GM18867 (cell line): ENCODE measurements at regions not wholly inside any gene's neighbourhood (a gene's known extent, or its start where the extent isn't known, plus 50 kb on each side); places are given as distances from the start of the nearest gene placed in this dataset.

ENCODE experiments used
- ATAC-seq: cut with Tn5 transposase; IDR thresholded peaks from one replicate; pipeline ENCODE4 v1.9.1; 2021; ENCODE audit warnings: mild to moderate bottlenecking, moderate library complexity; ENCODE audit not compliant: unreplicated experiment

- no peak for ATAC-seq
Observed at GRCh38 chr5:175246889-175247520, 197.0 kb downstream of the DRD1 start.

- no peak for ATAC-seq
Observed at GRCh38 chr5:175246242-175246888, 197.6 kb downstream of the DRD1 start.

- no peak for ATAC-seq
Observed at GRCh38 chr5:175243441-175243840, 200.5 kb downstream of the DRD1 start.

- ATAC-seq: no peak
Observed at GRCh38 chr5:175242207-175242606, 201.8 kb downstream of the DRD1 start.

GRCh38 chr5:175238326-175238725, 205.7 kb downstream of the DRD1 start:
- ATAC-seq: no peak

- no peak for ATAC-seq
Observed at GRCh38 chr5:175236176-175236575, 207.8 kb downstream of the DRD1 start.

GRCh38 chr5:175235251-175235960, 208.6 kb downstream of the DRD1 start:
- ATAC-seq: no peak

GRCh38 chr5:175230299-175230698, 213.7 kb downstream of the DRD1 start:
- ATAC-seq: no peak

GRCh38 chr5:175226506-175226905, 217.5 kb downstream of the DRD1 start:
- no peak for ATAC-seq

- ATAC-seq: no peak
Observed at GRCh38 chr5:175223291-175223690, 220.7 kb downstream of the DRD1 start.

- no peak for ATAC-seq
Observed at GRCh38 chr5:175222621-175223020, 221.4 kb downstream of the DRD1 start.

- no peak for ATAC-seq
Observed at GRCh38 chr5:175220549-175220948, 223.4 kb downstream of the DRD1 start.

GRCh38 chr5:175219366-175219765, 224.6 kb downstream of the DRD1 start:
- no peak for ATAC-seq

GRCh38 chr5:175216991-175217390, 227.0 kb downstream of the DRD1 start:
- ATAC-seq: no peak

- ATAC-seq: no peak
Observed at GRCh38 chr5:175215906-175216305, 228.1 kb downstream of the DRD1 start.

GRCh38 chr5:175214152-175214551, 229.8 kb downstream of the DRD1 start:
- ATAC-seq: no peak

- ATAC-seq: no peak
Observed at GRCh38 chr5:175211956-175212756, 231.8 kb downstream of the DRD1 start.

GRCh38 chr5:175207321-175208040, 236.5 kb downstream of the DRD1 start:
- no peak for ATAC-seq

GRCh38 chr5:175206669-175207068, 237.3 kb downstream of the DRD1 start:
- ATAC-seq: no peak

- no peak for ATAC-seq
Observed at GRCh38 chr5:175202463-175203068, 241.4 kb downstream of the DRD1 start.
